ENCODE measurements at regions not wholly inside any gene's neighbourhood (a gene's known extent, or its start where the extent isn't known, plus 50 kb on each side); places are given as distances from the start of the nearest gene placed in this dataset.
"Not testable (repeated sequence)": the region's sequence is repeated elsewhere in the genome, so short reads cannot be mapped to it uniquely, and the experiment has no call there.

GRCh38 chr10:65143723-65144122, 1622.5 kb downstream of the REEP3 start:
- in situ Hi-C loops (cut with MboI; ENCODE audit: low pct_unique_long_range_greater_than_20kb in 2 of 9, low sequenced_read_pairs in 9 of 9, unreplicated experiment in 9 of 9) = no loop called here
- ATAC-seq (replicated peaks in 6 of 8) = no peak
- WGBS, 10 experiments = 10 to 96% (median 86%) methylated on average over 2 to 4 of the region's 4 CpGs
- no peak overlapping the region for H3K27ac ChIP-seq
- no peaks in the 10 kb centered on the region for H3K4me1 ChIP-seq (replicated peaks in 1 of 2)
- H3K4me3 ChIP-seq = no peak overlapping the region

- WGBS, 10 experiments = 0 to 100% (median 71%) methylated on average over 1 of the region's 1 CpG; no CpG with 5 or more reads in 3 of the 10 experiments
- no peak overlapping the region for H3K27ac ChIP-seq
- H3K4me1 ChIP-seq (replicated peaks in 1 of 2) = no peaks in the 10 kb centered on the region
- in situ Hi-C loops (cut with MboI; ENCODE audit: low pct_unique_long_range_greater_than_20kb in 2 of 9, low sequenced_read_pairs in 9 of 9, unreplicated experiment in 9 of 9) = no loop called here
- H3K4me3 ChIP-seq = no peak overlapping the region
- no peak for ATAC-seq (replicated peaks in 6 of 8)
These were observed 1628.7 kb downstream of the REEP3 start for GRCh38 chr10:65149878-65150277.

- Histone ChIP-seq H3K4me1 (replicated peaks in 1 of 2) (no peaks in the 10 kb centered on the region), H3K27ac (no peak overlapping the region), H3K4me3 (no peak overlapping the region)
- ATAC-seq (replicated peaks in 6 of 8) = no peak
- in situ Hi-C loops (cut with MboI; ENCODE audit: low pct_unique_long_range_greater_than_20kb in 2 of 9, low sequenced_read_pairs in 9 of 9, unreplicated experiment in 9 of 9) = no loop called here
- WGBS, 10 experiments = 5 to 100% (median 87%) methylated on average over 1 to 4 of the region's 4 CpGs; no CpG with 5 or more reads in 4 of the 10 experiments
These were observed 1645.1 kb downstream of the REEP3 start for GRCh38 chr10:65166272-65166671.

- in situ Hi-C loops (cut with MboI; ENCODE audit: low pct_unique_long_range_greater_than_20kb in 2 of 9, low sequenced_read_pairs in 9 of 9, unreplicated experiment in 9 of 9) = no loop called here
These were observed 1651.0 kb downstream of the REEP3 start for GRCh38 chr10:65172249-65172648.

GRCh38 chr10:65176994-65177393, 1655.8 kb downstream of the REEP3 start:
- no peak for ATAC-seq (replicated peaks in 6 of 8)
- WGBS, 10 experiments = 25 to 100% (median 90%) methylated on average over 1 to 7 of the region's 7 CpGs; no CpG with 5 or more reads in 1 of the 10 experiments
- H3K4me3 ChIP-seq = no peak overlapping the region
- H3K4me1 ChIP-seq (replicated peaks in 1 of 2) = peaks cover 0 to 8% of the 10 kb centered on the region in 2 donors
- in situ Hi-C loops (cut with MboI; ENCODE audit: low pct_unique_long_range_greater_than_20kb in 2 of 9, low sequenced_read_pairs in 9 of 9, unreplicated experiment in 9 of 9) = no loop called here
- no peak overlapping the region for H3K27ac ChIP-seq

More at GRCh38 chr10:65172249-65172648, 1651.0 kb downstream of the REEP3 start:
- WGBS, 10 experiments = 7 to 100% (median 60%) methylated on average over 1 to 2 of the region's 2 CpGs; no CpG with 5 or more reads in 1 of the 10 experiments
- Histone ChIP-seq H3K4me3 (no peak overlapping the region), H3K4me1 (replicated peaks in 1 of 2) (peaks cover 0 to 8% of the 10 kb centered on the region in 2 donors), H3K27ac (no peak overlapping the region)
- peak in 4 of 8 experiments; percentile 46 to 86 (median 66) for ATAC-seq (replicated peaks in 6 of 8)

GRCh38 chr10:65183236-65183635, 1662.0 kb downstream of the REEP3 start:
- no peak overlapping the region for H3K27ac ChIP-seq
- ATAC-seq (replicated peaks in 6 of 8) = no peak
- H3K4me3 ChIP-seq = no peak overlapping the region
- no peaks in the 10 kb centered on the region for H3K4me1 ChIP-seq (replicated peaks in 1 of 2)
- WGBS, 10 experiments = 50 to 100% (median 87%) methylated on average over 1 of the region's 1 CpG; no CpG with 5 or more reads in 2 of the 10 experiments
- in situ Hi-C loops (cut with MboI; ENCODE audit: low pct_unique_long_range_greater_than_20kb in 2 of 9, low sequenced_read_pairs in 9 of 9, unreplicated experiment in 9 of 9) = no loop called here

- H3K4me1 ChIP-seq (replicated peaks in 1 of 2); in situ Hi-C loops (cut with MboI; ENCODE audit: low pct_unique_long_range_greater_than_20kb in 2 of 9, low sequenced_read_pairs in 9 of 9, unreplicated experiment in 9 of 9); ATAC-seq (replicated peaks in 6 of 8); H3K27ac ChIP-seq; H3K4me3 ChIP-seq: not testable (repeated sequence)
- 80% methylated on average over 1 of the region's 1 CpG; no CpG with 5 or more reads in 9 of the 10 experiments for WGBS, 10 experiments
These were observed 1665.5 kb downstream of the REEP3 start for GRCh38 chr10:65186668-65187067.

GRCh38 chr10:65194126-65194525, 1672.9 kb downstream of the REEP3 start:
- ATAC-seq (replicated peaks in 6 of 8) = no peak
- H3K4me3 ChIP-seq = no peak overlapping the region
- H3K4me1 ChIP-seq (replicated peaks in 1 of 2) = no peaks in the 10 kb centered on the region
- in situ Hi-C loops (cut with MboI; ENCODE audit: low pct_unique_long_range_greater_than_20kb in 2 of 9, low sequenced_read_pairs in 9 of 9, unreplicated experiment in 9 of 9) = no loop called here
- no peak overlapping the region for H3K27ac ChIP-seq
- 18 to 95% (median 92%) methylated on average over 4 to 6 of the region's 7 CpGs; no CpG with 5 or more reads in 7 of the 10 experiments for WGBS, 10 experiments

- whole genome bisulfite sequencing, 10 experiments = 0 to 100% (median 85%) methylated on average over 1 to 2 of the region's 2 CpGs
- no peaks in the 10 kb centered on the region for H3K4me1 ChIP-seq (replicated peaks in 1 of 2)
- no peak for ATAC-seq (replicated peaks in 6 of 8)
- no peak overlapping the region for H3K27ac ChIP-seq
- no peak overlapping the region for H3K4me3 ChIP-seq
- in situ Hi-C loops (cut with MboI; ENCODE audit: low pct_unique_long_range_greater_than_20kb in 2 of 9, low sequenced_read_pairs in 9 of 9, unreplicated experiment in 9 of 9) = no loop called here
These were observed 1673.4 kb downstream of the REEP3 start for GRCh38 chr10:65194555-65194954.

- 0 to 100% (median 73%) methylated on average over 1 of the region's 1 CpG; no CpG with 5 or more reads in 2 of the 10 experiments for WGBS, 10 experiments
- no peak for ATAC-seq (replicated peaks in 6 of 8)
- in situ Hi-C loops (cut with MboI; ENCODE audit: low pct_unique_long_range_greater_than_20kb in 2 of 9, low sequenced_read_pairs in 9 of 9, unreplicated experiment in 9 of 9) = no loop called here
These were observed 1674.9 kb downstream of the REEP3 start for GRCh38 chr10:65196111-65196510.

GRCh38 chr10:65197935-65198334, 1676.7 kb downstream of the REEP3 start:
- Histone ChIP-seq H3K4me3 (no peak overlapping the region), H3K27ac (no peak overlapping the region), H3K4me1 (replicated peaks in 1 of 2) (no peaks in the 10 kb centered on the region)
- ATAC-seq (replicated peaks in 6 of 8) = peak in 4 of 8 experiments; percentile 28 to 50 (median 34)
- in situ Hi-C loops (cut with MboI; ENCODE audit: low pct_unique_long_range_greater_than_20kb in 2 of 9, low sequenced_read_pairs in 9 of 9, unreplicated experiment in 9 of 9) = no loop called here
- WGBS, 10 experiments = 0 to 100% (median 100%) methylated on average over 1 of the region's 1 CpG; no CpG with 5 or more reads in 1 of the 10 experiments

More at GRCh38 chr10:65196111-65196510, 1674.9 kb downstream of the REEP3 start:
- Histone ChIP-seq H3K4me3 (no peak overlapping the region), H3K4me1 (replicated peaks in 1 of 2) (no peaks in the 10 kb centered on the region), H3K27ac (no peak overlapping the region)

GRCh38 chr10:65201491-65201890, 1680.3 kb downstream of the REEP3 start:
- in situ Hi-C loops (cut with MboI; ENCODE audit: low pct_unique_long_range_greater_than_20kb in 2 of 9, low sequenced_read_pairs in 9 of 9, unreplicated experiment in 9 of 9) = no loop called here
- H3K4me1 ChIP-seq (replicated peaks in 1 of 2) = no peaks in the 10 kb centered on the region
- no peak overlapping the region for H3K4me3 ChIP-seq
- 24 to 100% (median 93%) methylated on average over 1 to 3 of the region's 3 CpGs; no CpG with 5 or more reads in 1 of the 10 experiments for WGBS, 10 experiments
- no peak overlapping the region for H3K27ac ChIP-seq
- ATAC-seq (replicated peaks in 6 of 8) = no peak

GRCh38 chr10:65204999-65205398, 1683.8 kb downstream of the REEP3 start:
- no peak overlapping the region for H3K4me3 ChIP-seq
- H3K27ac ChIP-seq = no peak overlapping the region
- no peak for ATAC-seq (replicated peaks in 6 of 8)
- 0 to 100% (median 100%) methylated on average over 1 of the region's 1 CpG; no CpG with 5 or more reads in 3 of the 10 experiments for WGBS, 10 experiments
- in situ Hi-C loops (cut with MboI; ENCODE audit: low pct_unique_long_range_greater_than_20kb in 2 of 9, low sequenced_read_pairs in 9 of 9, unreplicated experiment in 9 of 9) = no loop called here
- no peaks in the 10 kb centered on the region for H3K4me1 ChIP-seq (replicated peaks in 1 of 2)

GRCh38 chr10:65213170-65213569, 1692.0 kb downstream of the REEP3 start:
- in situ Hi-C loops (cut with MboI; ENCODE audit: low pct_unique_long_range_greater_than_20kb in 2 of 9, low sequenced_read_pairs in 9 of 9, unreplicated experiment in 9 of 9) = no loop called here
- H3K27ac ChIP-seq = no peak overlapping the region
- WGBS, 10 experiments = 14 to 84% (median 42%) methylated on average over 1 to 2 of the region's 2 CpGs; no CpG with 5 or more reads in 3 of the 10 experiments
- H3K4me3 ChIP-seq = no peak overlapping the region
- ATAC-seq (replicated peaks in 6 of 8) = no peak
- H3K4me1 ChIP-seq (replicated peaks in 1 of 2) = no peaks in the 10 kb centered on the region

All from motor neuron (in vitro differentiated cells).